ENCODE measurements at regions not wholly inside any gene's neighbourhood (a gene's known extent, or its start where the extent isn't known, plus 50 kb on each side); places are given as distances from the start of the nearest gene placed in this dataset.

DNA sequence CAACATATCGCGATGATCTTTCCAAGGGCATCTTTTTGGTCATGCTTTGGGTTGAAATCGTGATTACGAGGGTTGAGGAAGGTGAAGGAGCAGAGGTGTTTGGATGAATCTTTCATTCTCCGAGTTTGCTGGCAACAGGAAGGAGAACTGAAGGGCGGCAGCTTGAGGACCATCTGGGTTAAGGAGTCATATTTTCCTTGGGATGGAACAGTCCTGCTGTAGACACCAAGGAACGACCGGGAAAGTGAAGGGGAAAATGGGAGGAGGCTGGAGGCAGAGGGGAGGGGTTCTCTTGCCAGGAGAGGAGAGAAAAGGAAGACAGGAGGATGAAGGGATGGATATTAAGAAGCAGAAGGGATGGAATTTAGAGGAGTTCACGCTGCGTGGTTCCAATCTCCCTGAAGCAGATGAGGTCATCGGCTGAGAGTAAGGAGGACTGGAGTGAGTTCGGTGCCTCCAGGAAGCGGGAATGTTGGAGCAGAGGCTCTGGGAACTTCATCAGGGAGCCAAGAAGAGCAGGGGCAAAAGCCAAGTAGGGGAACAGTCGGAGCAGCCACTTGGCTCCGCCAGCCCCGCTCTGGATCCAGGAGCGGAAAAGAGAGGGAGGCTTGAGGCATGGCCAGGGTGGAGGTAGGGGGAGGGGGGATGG, 116.6 kb upstream of the GALNT17 start:
- H3K27ac ChIP-seq, result no peak overlapping the region
- WGBS, 2 donors, result 56% methylated on average over 17 of the region's 17 CpGs
- TF ChIP-seq, protein P1, sequence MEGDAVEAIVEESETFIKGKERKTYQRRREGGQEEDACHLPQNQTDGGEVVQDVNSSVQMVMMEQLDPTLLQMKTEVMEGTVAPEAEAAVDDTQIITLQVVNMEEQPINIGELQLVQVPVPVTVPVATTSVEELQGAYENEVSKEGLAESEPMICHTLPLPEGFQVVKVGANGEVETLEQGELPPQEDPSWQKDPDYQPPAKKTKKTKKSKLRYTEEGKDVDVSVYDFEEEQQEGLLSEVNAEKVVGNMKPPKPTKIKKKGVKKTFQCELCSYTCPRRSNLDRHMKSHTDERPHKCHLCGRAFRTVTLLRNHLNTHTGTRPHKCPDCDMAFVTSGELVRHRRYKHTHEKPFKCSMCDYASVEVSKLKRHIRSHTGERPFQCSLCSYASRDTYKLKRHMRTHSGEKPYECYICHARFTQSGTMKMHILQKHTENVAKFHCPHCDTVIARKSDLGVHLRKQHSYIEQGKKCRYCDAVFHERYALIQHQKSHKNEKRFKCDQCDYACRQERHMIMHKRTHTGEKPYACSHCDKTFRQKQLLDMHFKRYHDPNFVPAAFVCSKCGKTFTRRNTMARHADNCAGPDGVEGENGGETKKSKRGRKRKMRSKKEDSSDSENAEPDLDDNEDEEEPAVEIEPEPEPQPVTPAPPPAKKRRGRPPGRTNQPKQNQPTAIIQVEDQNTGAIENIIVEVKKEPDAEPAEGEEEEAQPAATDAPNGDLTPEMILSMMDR (IDR thresholded peaks at IDR 0.05), result no peak
- no peak for TF ChIP-seq POLR2A (IDR thresholded peaks at IDR 0.05)
- H3K9me3 ChIP-seq, result no peaks in the 10 kb centered on the region
- H3K4me3 ChIP-seq, result no peak overlapping the region
- no peaks in the 10 kb centered on the region for H3K36me3 ChIP-seq (ENCODE audit: low read depth, missing control alignments)
- intact Hi-C loops (cut with DNase I; ENCODE audit: low total_unique reads), result no loop called here
- peak; percentile 58 for DNase-seq
- no peaks in the 10 kb centered on the region for H3K27me3 ChIP-seq
- H3K4me1 ChIP-seq, result peaks cover 3% of the 10 kb centered on the region

DNA sequence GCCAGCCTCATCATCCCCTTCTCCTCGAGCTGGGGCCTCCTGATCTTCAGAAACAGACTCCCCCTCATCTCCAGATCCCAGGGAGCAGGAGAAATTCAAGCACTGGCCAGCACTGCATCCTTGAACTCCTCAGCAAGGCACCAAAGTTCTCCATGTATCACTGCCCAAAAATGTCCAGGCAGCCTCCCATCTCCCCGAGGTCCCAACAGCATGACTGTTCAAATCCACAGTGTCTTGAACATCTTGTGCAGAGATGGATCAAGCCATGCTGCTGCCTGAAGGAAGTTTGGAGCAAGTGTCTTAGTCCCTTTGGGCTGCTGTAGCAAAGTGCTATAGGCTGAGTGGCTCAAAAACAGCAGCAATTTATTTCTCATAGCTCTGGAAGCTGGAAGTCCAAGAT, 115.5 kb upstream of the GALNT17 start:
- intact Hi-C loops (cut with DNase I; ENCODE audit: low total_unique reads), result no loop called here
- WGBS, 2 donors, result 37 to 42% methylated on average over 2 of the region's 2 CpGs
- TF ChIP-seq POLR2A (IDR thresholded peaks at IDR 0.05), result no peak
- TF ChIP-seq, protein P1 (IDR thresholded peaks at IDR 0.05), result no peak

DNA sequence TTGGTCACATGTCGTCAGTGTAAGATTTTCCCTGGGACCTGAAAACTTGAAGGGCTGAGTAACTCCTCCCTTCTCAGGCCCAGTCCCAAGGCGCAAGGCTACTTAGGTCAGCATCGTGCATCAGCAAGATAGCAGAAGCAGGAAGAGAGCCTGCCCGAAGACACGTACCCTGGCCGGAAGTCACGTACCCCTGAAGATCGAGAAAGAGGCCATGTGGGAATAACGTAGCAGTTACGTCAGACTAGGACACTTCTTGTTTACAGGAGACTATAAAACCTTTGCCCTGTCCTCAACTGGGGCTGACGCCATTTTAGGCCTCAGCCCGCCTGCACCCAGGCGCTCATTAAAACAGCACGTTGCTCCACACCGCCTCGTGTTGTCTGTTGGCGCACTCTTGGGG, 114.3 kb upstream of the GALNT17 start:
- Histone ChIP-seq H3K4me3 (no peak overlapping the region), H3K9me3 (no peaks in the 10 kb centered on the region), H3K4me1 (peaks cover 3% of the 10 kb centered on the region), H3K27ac (no peak overlapping the region), H3K36me3 (ENCODE audit: low read depth, missing control alignments) (no peaks in the 10 kb centered on the region), H3K27me3 (no peaks in the 10 kb centered on the region)
- intact Hi-C loops (cut with DNase I; ENCODE audit: low total_unique reads), result no loop called here
- no peak for DNase-seq
- no peak for TF ChIP-seq POLR2A (IDR thresholded peaks at IDR 0.05)
- TF ChIP-seq, protein P1 (IDR thresholded peaks at IDR 0.05), result no peak
- WGBS, 2 donors, result 92 to 95% methylated on average over 17 of the region's 17 CpGs

More for the DNA sequence above, 115.5 kb upstream of the GALNT17 start:
- Histone ChIP-seq H3K27me3 (no peaks in the 10 kb centered on the region), H3K4me3 (no peak overlapping the region), H3K27ac (no peak overlapping the region), H3K36me3 (ENCODE audit: low read depth, missing control alignments) (no peaks in the 10 kb centered on the region), H3K9me3 (no peaks in the 10 kb centered on the region), H3K4me1 (peaks cover 3% of the 10 kb centered on the region)
- peak; percentile 58 for DNase-seq

DNA sequence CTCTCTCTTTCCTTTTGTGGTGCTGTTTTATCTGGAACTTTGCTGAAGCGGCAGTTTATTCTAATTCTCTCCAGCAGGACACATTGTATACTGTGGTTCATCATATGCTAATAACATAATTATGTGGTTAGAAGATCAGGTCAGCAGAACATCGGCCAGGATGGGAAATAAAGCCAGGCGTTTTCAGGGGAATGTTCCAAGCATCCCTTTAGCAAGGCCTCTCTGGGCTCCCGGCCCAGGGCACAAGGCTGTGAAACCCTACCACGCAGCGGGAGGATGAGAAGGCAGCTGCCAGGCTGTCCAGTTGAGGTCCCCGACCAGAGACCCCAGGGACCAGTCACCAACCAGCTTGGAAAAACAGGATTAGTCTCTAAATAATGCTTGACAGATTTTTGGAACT, 112.2 kb upstream of the GALNT17 start:
- DNase-seq, result peak; percentile 69

More for the DNA sequence above, 112.2 kb upstream of the GALNT17 start:
- WGBS, 2 donors, result 46 to 56% methylated on average over 7 of the region's 7 CpGs
- TF ChIP-seq POLR2A (IDR thresholded peaks at IDR 0.05), result no peak
- TF ChIP-seq, protein P1 (IDR thresholded peaks at IDR 0.05), result no peak
- no peaks in the 10 kb centered on the region for H3K27me3 ChIP-seq
- H3K9me3 ChIP-seq, result no peaks in the 10 kb centered on the region
- peak overlapping the region in 1 of 2 donors; percentile 9 for H3K27ac ChIP-seq
- no peaks in the 10 kb centered on the region for H3K36me3 ChIP-seq (ENCODE audit: low read depth, missing control alignments)
- H3K4me3 ChIP-seq, result no peak overlapping the region
- intact Hi-C loops (cut with DNase I; ENCODE audit: low total_unique reads), result no loop called here
- H3K4me1 ChIP-seq, result peaks cover 3% of the 10 kb centered on the region
